Urothelium cell line (cell line): ENCODE measurements at regions not wholly inside any gene's neighbourhood (a gene's known extent, or its start where the extent isn't known, plus 50 kb on each side); places are given as distances from the start of the nearest gene placed in this dataset.
"Not testable (repeated sequence)": the region's sequence is repeated elsewhere in the genome, so short reads cannot be mapped to it uniquely, and the experiment has no call there.

Experiments
- DNase-seq: peaks from one replicate; pipeline ENCODE4 v3.0.0; 2011; ENCODE audit warnings: low spot score, mixed read lengths
- FAIRE-seq: peaks from 2 replicates; lab custom pipeline; 2011; peaks lifted over from hg19 to GRCh38; lab: Jason Lieb, UNC

DNA sequence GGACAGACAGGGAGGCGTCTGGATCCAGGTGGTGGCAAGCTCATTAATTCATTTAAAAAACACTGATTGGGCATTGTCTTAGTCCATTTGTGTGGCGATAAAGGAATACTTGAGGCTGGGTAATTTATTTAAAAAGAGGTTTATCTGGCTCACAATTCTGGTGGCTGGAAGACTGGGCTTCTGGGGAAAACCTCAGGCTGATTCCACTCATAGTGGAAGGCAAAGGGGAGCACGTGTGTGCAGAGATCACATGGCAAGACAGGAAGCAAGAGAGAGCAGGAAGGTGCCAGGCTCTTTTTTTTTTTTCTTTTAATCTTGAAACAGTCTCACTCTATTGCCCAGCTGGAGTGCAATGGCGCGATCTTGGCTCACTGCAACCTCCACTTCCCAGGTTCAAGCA, 100.2 kb upstream of the METTL14 start:
- FAIRE-seq (no peak), DNase-seq (no peak)

DNA sequence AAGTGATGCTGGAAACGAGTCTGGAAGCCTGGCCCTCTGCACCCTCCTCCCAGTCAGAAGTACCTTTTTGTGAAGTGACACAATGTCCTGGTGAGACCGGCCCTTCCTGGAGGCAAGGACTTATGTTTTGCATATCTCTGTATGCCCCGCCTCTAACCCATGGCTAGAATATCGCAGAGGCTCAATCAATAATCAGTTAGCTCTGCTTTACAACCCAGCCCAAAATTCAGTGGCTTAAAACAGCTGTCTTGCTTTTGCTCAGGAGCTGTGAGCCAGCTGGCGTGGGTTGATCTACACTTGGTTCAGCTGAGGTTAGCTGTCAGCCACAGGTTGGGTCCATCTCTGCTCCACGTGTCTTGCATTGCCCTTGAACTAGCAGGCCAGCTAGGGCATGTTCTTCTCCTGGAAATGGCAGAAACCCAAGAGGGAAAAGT, 98.8 kb upstream of the METTL14 start:
- no peak for DNase-seq
- no peak for FAIRE-seq

DNA sequence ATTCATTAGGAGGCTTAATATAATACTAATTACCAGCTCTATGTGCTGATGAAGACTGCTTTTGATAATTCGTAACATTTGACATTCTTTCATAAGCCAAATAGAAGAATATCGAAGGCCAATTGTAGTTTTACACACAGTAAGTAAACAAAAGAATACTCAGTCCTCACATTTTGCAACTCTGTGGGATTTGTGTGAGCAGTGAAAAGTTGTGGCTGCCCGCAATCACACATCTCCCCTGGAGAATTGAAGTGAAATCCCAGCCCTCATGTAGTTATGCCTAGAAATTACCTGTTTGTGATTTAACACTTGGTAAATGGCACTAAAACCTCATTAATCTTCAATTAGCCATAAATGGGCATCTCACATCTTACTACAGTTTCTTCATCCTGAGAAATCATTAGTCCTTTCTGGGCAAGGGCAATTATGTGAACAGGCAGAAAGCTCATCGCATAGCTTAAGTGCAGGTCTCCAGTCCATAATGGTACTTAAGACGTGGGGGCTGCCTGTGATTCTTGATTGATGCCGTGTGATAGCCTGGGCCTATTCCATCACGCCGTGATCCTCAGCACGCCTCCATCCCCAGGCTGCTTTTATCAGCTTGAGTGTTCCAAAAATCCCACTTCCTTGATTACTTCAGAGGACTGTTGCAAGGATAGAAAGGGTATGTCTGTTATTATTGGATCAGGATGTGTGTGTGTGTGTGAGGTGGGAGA, 97.9 kb upstream of the METTL14 start:
- DNase-seq (no peak), FAIRE-seq (no peak)

DNA sequence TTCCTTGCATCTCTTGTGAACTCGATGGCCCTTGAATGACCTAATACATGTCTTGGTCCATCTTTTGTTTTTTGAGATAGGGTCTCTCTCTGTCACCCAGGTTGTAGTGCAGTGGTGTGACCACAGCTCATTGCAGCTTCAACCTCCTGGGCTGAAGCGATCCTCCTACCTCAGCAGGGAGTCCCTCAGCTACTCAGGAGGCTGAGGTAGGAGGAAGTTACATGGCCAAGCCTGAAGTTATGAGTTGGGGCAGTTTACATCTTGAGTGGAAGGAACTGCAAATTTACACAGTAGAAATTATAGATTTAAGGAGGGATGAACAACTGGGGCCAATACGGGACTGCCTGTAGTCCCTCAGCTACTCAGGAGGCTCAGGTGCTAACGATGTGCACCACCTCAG, 97.2 kb upstream of the METTL14 start:
- no peak for DNase-seq
- FAIRE-seq: no peak

DNA sequence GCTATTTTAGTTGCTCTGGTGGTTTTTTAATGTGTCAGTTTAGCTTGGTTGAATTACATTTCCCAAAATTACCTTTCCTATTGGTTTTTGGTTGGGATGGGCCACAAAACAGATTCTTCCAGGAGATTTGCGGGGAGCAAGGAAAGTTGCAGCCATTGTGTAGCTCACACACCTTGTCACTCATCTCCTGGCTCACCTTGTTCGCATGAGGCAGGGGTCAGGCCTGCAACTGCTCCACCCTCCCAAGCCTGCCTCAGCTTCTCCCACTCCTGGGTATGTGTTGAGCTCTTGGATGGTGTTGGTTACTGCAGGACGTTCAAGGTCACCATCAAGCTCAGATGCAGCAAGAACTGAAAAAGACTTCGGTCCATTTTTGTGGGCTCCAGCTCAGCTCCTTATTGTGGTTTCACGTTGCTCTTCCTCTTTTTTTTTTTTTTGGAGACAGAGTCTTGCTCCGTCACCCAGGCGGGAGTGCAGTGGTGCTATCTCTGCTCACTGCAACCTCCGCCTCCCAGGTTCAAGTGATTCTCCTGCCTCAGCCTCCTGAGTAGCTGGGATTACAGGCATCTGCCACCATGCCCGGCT, 95.6 kb upstream of the METTL14 start:
- DNase-seq: no peak
- no peak for FAIRE-seq

DNA sequence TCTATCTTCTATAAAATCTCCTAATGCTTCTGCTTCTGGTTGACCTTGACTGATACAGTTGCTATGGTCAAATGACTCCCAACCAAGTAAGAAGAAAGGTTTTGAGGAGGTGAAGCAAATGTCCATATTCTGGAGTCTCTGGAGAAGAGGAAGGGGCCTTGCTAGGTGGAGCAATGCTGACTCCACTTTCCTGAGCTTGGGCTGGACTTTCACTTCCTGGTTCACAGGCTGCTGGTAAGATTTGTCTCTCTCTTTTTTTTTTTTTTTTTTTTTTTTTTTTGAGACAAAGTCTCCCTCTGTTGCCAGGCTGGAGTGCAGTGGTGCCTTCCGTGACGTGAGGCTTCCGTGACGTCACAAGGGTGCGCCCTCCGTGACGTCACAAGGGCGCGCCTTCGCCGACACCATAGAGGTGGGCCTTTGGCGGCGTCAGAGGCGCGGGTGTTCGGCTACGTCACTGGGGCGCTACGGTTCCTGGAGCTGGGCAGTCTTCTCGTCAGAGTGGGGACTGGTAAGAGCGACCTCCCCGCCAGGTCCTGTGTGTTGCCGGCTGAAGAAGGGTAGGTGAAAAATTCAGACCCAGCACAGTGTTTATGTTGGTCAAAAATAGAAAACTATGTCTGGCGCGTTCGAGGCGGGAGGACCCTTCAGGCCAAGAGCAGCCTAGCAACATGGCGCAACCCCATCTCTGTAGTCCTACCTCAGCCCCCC, 93.7 kb upstream of the METTL14 start:
- DNase-seq: peak; percentile 80
- FAIRE-seq: not testable (repeated sequence)

DNA sequence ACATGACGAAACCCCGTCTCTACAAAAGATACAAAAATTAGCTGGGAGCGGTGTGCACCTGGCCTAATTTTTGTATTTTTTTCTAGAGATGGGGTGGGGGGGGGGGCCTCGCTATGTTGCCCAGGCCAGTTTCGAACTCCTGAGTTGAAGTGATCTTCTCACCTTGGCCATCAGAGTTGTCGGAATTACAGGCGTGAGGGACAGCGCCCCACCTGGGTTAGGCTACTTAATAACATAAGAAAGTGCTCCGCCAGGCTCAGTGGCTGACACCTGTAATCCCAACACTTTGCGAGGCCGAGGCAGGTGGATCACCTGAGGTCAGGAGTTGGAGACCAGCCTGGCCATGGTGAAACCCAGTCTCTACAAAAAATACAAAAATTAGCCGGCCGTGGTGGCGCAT, 92.9 kb upstream of the METTL14 start:
- FAIRE-seq, DNase-seq: not testable (repeated sequence)

DNA sequence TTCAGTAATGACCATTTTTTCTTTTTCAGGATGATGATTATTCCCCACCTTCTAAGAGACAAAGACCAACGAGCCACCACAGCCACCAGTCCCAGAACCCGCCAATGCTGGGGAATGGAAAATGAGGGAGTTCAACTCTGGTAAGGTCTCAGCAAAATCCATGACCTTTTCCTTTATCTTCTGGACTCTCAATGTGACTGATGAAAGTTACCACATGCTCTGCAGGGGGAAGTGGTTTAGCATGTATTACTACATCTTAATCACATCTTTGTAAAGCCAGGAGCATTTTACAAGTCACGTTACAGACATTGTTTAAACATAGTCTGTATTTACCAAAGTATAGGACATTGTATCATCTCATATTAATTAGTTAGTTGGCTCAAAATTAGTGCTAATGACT, 89.3 kb upstream of the METTL14 start:
- not testable (repeated sequence) for FAIRE-seq, DNase-seq

DNA sequence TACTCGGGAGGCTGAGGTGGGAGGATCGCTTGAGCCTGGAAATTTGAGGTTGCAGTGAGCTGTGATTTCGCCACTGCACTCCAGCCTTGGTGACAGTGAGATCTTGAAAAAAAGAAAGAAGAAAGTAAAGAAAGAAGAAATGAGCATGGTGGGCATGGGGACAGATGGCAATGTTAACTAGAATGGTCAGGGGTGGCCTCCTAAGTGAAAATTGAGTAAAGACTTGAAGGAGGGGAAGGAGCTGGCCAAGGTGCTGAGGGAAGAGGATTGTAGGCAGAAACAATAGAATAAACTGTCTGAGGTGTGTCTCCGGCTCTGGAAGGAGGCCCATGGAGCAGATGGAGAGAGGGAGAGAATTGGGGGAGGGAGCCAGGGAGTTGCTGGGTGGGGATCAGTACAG, 60.1 kb upstream of the METTL14 start:
- not testable (repeated sequence) for FAIRE-seq, DNase-seq

DNA sequence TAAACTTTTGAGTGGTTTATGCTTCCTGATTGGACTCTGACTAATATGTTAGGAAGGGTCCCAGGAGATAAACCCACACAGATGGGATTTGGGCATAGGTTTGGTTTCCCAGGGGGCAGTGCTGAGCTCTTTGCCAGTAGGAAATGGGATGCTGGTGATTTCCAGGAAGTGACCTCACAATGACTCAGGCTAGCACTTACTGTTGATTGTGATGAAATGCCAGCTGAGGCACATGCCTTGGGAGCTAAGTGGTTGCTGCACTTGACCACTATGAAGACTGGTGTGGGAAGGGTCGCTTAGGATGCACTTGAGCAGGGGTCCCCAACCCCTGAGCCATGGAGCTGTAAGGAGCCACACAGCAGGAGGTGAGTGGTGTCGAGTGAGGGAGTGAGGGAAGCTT, 55.5 kb upstream of the METTL14 start:
- not testable (repeated sequence) for DNase-seq, FAIRE-seq

DNA sequence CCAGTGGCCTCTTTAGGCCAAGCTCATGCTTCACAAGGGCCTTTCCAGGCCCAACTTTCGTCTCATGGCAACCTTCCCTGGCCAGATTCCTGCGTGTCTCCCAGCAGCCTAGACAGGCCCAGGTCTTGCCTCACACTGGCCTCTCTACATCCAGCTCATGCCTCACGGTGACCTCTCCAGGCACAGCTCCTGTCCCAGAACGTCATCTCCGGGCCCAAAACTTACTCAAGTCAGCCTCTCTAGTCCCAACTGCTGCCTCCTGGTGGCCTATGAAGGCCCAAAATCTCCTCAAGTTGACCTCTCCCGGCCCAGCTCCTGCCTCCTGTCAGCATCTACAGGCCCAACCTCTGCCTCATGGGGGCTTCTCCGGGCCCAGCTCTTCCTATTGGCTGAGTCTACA, 54.3 kb upstream of the METTL14 start:
- not testable (repeated sequence) for FAIRE-seq, DNase-seq

DNA sequence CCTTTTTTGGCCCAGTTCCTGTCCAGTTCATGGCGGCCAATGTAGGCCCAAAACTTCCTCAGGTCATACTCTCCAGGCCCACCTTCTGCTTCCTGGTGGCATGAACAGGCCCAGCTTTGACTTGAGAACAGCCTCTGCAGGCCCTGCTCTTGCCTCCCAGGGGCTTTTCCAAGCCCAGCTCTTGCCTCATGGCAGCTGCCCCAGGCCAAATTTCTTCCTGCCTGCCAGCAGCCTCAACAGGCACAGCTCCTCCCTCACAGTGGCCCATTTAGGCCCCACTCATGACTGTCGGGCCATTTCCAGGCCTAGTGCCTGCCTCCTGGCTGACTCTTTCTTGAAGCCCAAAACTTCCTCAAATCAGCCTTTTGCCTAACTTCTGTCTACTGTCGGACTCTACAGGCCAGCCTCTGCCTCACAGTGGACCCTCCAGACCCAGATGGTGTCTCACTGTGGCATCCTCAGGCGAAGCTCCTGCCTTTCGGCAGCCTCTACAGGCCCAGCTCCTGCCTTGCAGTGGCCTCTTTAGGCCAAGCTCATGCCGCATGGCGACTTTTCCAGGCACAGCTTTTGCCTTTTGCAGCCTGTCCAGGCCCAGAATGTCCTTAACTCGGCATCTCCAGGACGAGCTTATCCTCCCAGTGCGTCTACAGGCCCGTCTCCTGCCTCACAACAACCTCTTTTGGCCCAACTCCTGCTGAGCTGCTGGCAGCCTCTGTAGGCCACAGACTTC, 53.7 kb upstream of the METTL14 start:
- not testable (repeated sequence) for DNase-seq, FAIRE-seq

DNA sequence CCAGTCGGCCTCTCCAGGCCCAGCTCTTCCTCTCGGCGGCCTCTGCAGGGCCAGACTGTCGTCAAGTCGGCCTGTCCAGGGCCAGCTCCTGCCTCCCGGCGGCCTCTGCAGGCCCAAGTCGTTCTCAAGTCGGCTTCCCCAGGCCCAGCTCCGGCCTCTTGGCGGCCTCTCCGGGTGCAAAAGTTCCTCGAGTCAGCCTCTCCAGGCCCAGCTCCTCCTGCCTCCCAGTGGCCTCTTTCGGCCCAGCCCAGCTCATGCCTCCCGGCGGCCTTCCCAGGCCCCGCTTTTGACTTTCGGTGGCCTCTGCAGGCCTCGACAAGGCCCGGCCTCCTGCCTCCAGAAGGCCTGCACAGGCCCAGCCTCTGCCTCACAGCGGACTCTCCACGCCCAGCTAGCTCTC, 51.7 kb upstream of the METTL14 start:
- DNase-seq, FAIRE-seq: not testable (repeated sequence)

DNA sequence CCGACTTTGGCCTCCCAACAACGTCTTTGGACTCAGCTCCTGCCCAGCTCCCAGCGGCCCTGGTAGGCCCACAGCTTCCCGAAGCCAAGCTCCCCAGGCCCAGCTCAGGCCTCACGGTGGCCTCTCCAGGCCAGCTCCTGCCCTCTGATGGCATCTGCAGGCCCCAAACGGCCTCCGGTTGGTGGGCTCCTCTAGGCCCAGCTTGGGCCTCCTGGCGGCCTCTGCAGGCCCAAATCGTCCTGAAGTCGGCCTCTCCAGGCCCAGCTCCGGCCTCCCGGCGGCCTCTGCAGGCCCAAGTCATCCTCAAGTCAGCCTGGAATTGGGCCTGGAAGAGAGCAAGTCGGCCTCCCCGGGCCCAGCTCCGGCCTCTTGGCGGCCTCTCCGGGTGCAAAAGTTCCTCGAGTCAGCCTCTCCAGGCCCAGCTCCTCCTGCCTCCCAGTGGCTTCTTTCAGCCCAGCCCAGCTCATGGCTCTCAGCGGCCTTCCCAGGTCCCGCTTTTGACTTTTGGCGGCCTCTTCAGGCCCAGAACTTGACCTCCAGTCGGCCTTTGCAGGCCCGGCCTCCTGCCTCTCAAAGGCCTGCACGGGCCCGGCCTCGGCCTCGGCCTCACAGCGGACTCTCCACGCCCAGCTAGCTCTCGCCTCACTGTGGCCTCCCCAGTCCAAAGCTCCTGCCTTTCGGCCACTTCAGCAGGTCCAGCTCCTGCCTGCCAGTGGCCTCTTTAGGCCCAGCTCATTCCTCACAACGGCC, 50.9 kb upstream of the METTL14 start:
- FAIRE-seq, DNase-seq: not testable (repeated sequence)
